Heart right ventricle (tissue), 16 donors: ENCODE measurements at regions not wholly inside any gene's neighbourhood (a gene's known extent, or its start where the extent isn't known, plus 50 kb on each side); places are given as distances from the start of the nearest gene placed in this dataset.

Source experiments
- ATAC-seq, 8 donors: fragments of 200-7000 bp; cut with Tn5 transposase; one replicate each; pipeline ENCODE4 v1.9.1; 2020; ENCODE audit warnings: mild to moderate bottlenecking in 8 of 8, moderate library complexity in 8 of 8, moderate number of reproducible peaks in 1 of 8
- DNase-seq, 2 donors: peaks; one replicate each; pipeline ENCODE4 v3.0.0-alpha.2; 2020
- H3K27ac ChIP-seq, 10 donors: fragments of 200-600 bp; sonication (generic) in 2 of 10; one replicate each; pipeline versions ENCODE4 v1.5.0 to v1.8.0; 2020 to 2022; ENCODE audit warnings: mild to moderate bottlenecking in 3 of 10
- H3K27me3 ChIP-seq, 7 donors: fragments of 200-600 bp; one replicate each; pipeline ENCODE4 v1.8.0; 2021 to 2022; ENCODE audit warnings: mild to moderate bottlenecking in 2 of 7
- H3K36me3 ChIP-seq, 9 donors: fragments of 200-600 bp; sonication (generic) in 1 of 9; one replicate each; pipeline versions ENCODE4 v1.5.0 to v1.8.0; 2020 to 2022; ENCODE audit warnings: mild to moderate bottlenecking in 2 of 9
- H3K4me1 ChIP-seq, 9 donors: fragments of 200-600 bp; sonication (generic) in 1 of 9; one replicate each; pipeline versions ENCODE4 v1.5.0 to v1.8.0; 2020 to 2022; ENCODE audit warnings: mild to moderate bottlenecking in 4 of 9
- H3K4me3 ChIP-seq, 10 donors: fragments of 200-600 bp; sonication (generic) in 2 of 10; one replicate each; pipeline versions ENCODE4 v1.5.0 to v1.8.0; 2020 to 2022; ENCODE audit warnings: mild to moderate bottlenecking in 7 of 10, moderate library complexity in 2 of 10
- H3K9me3 ChIP-seq, 11 donors: fragments of 200-600 bp in 10 of 11; sonication (generic) in 2 of 11; one replicate each; pipeline versions ENCODE4 v1.5.0 to v1.8.0; 2013 to 2022; ENCODE audit warnings: mild to moderate bottlenecking in 2 of 11, control low read depth in 1 of 11, moderate library complexity in 1 of 11
- CTCF ChIP-seq, 9 donors: fragments of 200-600 bp; sonication (generic) in 2 of 9; IDR thresholded peaks; one replicate each; pipeline versions ENCODE4 v1.5.0 to v1.8.0; 2021 to 2022; ENCODE audit warnings: antibody characterized with exemption in 9 of 9, mild to moderate bottlenecking in 5 of 9, moderate library complexity in 1 of 9
- WGBS, 2 donors: extraction: QIAGEN DNeasy Blood & Tissue Kit; methylation state at CpG; one replicate each; pipeline ENCODE4 v1.1.7; 2013; ENCODE audit warnings: inconsistent platforms in 1 of 2; 5-methylcytosine and 5-hydroxymethylcytosine counted together
- intact Hi-C, 10 donors: fragments of 100-400 bp; cut with DNase I; formaldehyde crosslinking; loops; one replicate each; pipeline versions ENCODE4 v1.11.1 to v1.14.2; 2022
- donor health status: Arrhythmogenic right ventricular cardiomyopathy.
- donor health status: ischemic (EF 13 %, LVEDD 7.1; RV severe dilation, severe dysfunction).
- donor health status: healthy with polysubstance abuse.
- donor health status: DM: no; HTN: yes; CAD: no.
- donor health status: DM: no; HTN: no; CAD: no.
- donor health status: ischemic (EF 25% LVEDD 6.9; RV normal size, moderate dysfunction).
- donor health status: ischemic (EF 25% LVEDD 5.7; RV mildly dilated, moderate dysfunction).
- donor health status: healthy.
- donor health status: DM: yes; HTN: yes; CAD: no.
- donor health status: Ischemic cardiomyopathy.
- donor health status: ischemic (EF 35%, LVEDD 5.7; RV mildly dilated, moderate dysfunction).
- donor health status: nonischemic (EF 11% LVEDD 7.7; RV severe dilation, severe dysfunction).
- donor health status: DM: yes; HTN: yes; CAD: no.
- donor health status: PGD.
- donor health status: ischemic (EF 29% LVEDD 5.4; RV normal size, mild dysfunction).
- donor health status: nonischemic (EF 23%, LVEDD 6.1; RV moderate dilation, normal function).

- intact Hi-C loops: loop anchor here in 1 of 10 donors (10.0 kb wide), 1 partner anchor 68 kb away; no protein-coding TSS in a partner anchor
- Histone ChIP-seq H3K36me3 (no peaks in the 10 kb centered on the region), H3K4me3 (no peak overlapping the region), H3K4me1 (no peaks in the 10 kb centered on the region), H3K27me3 (no peaks in the 10 kb centered on the region), H3K9me3 (peaks cover 0 to 3% (median 0%) of the 10 kb centered on the region in 11 donors), H3K27ac (no peak overlapping the region)
- no peak for ATAC-seq
- 94 to 98% methylated on average over 3 of the region's 3 CpGs for WGBS, 2 donors
- no peak for TF ChIP-seq CTCF (IDR thresholded peaks at IDR 0.05)
- DNase-seq: no peak
These were observed 174.4 kb upstream of the TCF4 start for GRCh38 chr18:55762424-55762823.

GRCh38 chr18:55753643-55754263 lies 165.8 kb upstream of the TCF4 start:
- intact Hi-C loops: no loop called here

GRCh38 chr18:55751476-55751875 lies 163.5 kb upstream of the TCF4 start:
- no peak for ATAC-seq
- WGBS, 2 donors: 82 to 89% methylated on average over 4 of the region's 4 CpGs

More at GRCh38 chr18:55753643-55754263, 165.8 kb upstream of the TCF4 start:
- no peak overlapping the region for H3K4me3 ChIP-seq
- H3K36me3 ChIP-seq: no peaks in the 10 kb centered on the region
- no peak for TF ChIP-seq CTCF (IDR thresholded peaks at IDR 0.05)
- no peak for DNase-seq
- no peak overlapping the region for H3K27ac ChIP-seq
- H3K4me1 ChIP-seq: no peaks in the 10 kb centered on the region
- WGBS, 2 donors: 76 to 81% methylated on average over 4 of the region's 4 CpGs
- no peak for ATAC-seq
- peaks cover 0 to 6% (median 0%) of the 10 kb centered on the region in 11 donors for H3K9me3 ChIP-seq
- H3K27me3 ChIP-seq: no peaks in the 10 kb centered on the region

GRCh38 chr18:55748227-55748738 lies 160.3 kb upstream of the TCF4 start:
- intact Hi-C loops: no loop called here
- no peaks in the 10 kb centered on the region for H3K36me3 ChIP-seq
- no peak overlapping the region for H3K27ac ChIP-seq
- H3K27me3 ChIP-seq: peaks cover 0 to 6% (median 0%) of the 10 kb centered on the region in 7 donors
- DNase-seq (no peak), ATAC-seq (no peak)
- no peak for TF ChIP-seq CTCF (IDR thresholded peaks at IDR 0.05)
- 61 to 81% methylated on average over 4 of the region's 4 CpGs for WGBS, 2 donors
- H3K4me1 ChIP-seq: no peaks in the 10 kb centered on the region
- H3K9me3 ChIP-seq: no peaks in the 10 kb centered on the region
- H3K4me3 ChIP-seq: no peak overlapping the region

More at GRCh38 chr18:55751476-55751875, 163.5 kb upstream of the TCF4 start:
- H3K27ac ChIP-seq: no peak overlapping the region
- H3K4me1 ChIP-seq: no peaks in the 10 kb centered on the region
- no peak for DNase-seq
- H3K36me3 ChIP-seq: no peaks in the 10 kb centered on the region
- intact Hi-C loops: no loop called here
- H3K27me3 ChIP-seq: peaks cover 0 to 6% (median 0%) of the 10 kb centered on the region in 7 donors
- H3K4me3 ChIP-seq: no peak overlapping the region
- H3K9me3 ChIP-seq: no peaks in the 10 kb centered on the region
- TF ChIP-seq CTCF (IDR thresholded peaks at IDR 0.05): no peak
